Right lobe of liver (tissue), 4 donors: ENCODE measurements at regions not wholly inside any gene's neighbourhood (a gene's known extent, or its start where the extent isn't known, plus 50 kb on each side); places are given as distances from the start of the nearest gene placed in this dataset.

Source experiments
- POLR2A ChIP-seq: fragments of 450-650 bp; IDR thresholded peaks from one replicate; pipeline ENCODE4 v1.6.1; 2017; ENCODE audit warnings: antibody characterized with exemption, mild to moderate bottlenecking
- TF ChIP-seq, protein P1 (sequence below), 4 donors: fragments of 200-600 bp in 3 of 4; fragments of 450-650 bp in 1 of 4; IDR thresholded peaks; one replicate each; pipeline versions ENCODE4 v1.5.1 to v1.8.0; 2016 to 2022; ENCODE audit warnings: antibody characterized with exemption in 4 of 4, mild to moderate bottlenecking in 2 of 4
- donor health status: DM: no; HTN: no; CAD: no.
- donor health status: DM: no; HTN: no; CAD: no.
- donor health status: DM: no; HTN: yes; CAD: no.

GRCh38 chr2:62284980-62285379 is 89.1 kb downstream of the B3GNT2 start:
- TF ChIP-seq POLR2A, result no peak
- TF ChIP-seq, protein P1, sequence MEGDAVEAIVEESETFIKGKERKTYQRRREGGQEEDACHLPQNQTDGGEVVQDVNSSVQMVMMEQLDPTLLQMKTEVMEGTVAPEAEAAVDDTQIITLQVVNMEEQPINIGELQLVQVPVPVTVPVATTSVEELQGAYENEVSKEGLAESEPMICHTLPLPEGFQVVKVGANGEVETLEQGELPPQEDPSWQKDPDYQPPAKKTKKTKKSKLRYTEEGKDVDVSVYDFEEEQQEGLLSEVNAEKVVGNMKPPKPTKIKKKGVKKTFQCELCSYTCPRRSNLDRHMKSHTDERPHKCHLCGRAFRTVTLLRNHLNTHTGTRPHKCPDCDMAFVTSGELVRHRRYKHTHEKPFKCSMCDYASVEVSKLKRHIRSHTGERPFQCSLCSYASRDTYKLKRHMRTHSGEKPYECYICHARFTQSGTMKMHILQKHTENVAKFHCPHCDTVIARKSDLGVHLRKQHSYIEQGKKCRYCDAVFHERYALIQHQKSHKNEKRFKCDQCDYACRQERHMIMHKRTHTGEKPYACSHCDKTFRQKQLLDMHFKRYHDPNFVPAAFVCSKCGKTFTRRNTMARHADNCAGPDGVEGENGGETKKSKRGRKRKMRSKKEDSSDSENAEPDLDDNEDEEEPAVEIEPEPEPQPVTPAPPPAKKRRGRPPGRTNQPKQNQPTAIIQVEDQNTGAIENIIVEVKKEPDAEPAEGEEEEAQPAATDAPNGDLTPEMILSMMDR (IDR thresholded peaks at IDR 0.05), result no peak
